SU-DHL-6 (cell line): ENCODE measurements at regions not wholly inside any gene's neighbourhood (a gene's known extent, or its start where the extent isn't known, plus 50 kb on each side); places are given as distances from the start of the nearest gene placed in this dataset.

ENCODE experiments used
- H2AFZ ChIP-seq: fragments of 200-600 bp; sonication (generic); 2 replicates; pipeline ENCODE4 v1.6.1; 2014; ENCODE audit warnings: low read depth, mild to moderate bottlenecking, moderate library complexity, mixed read lengths, antibody characterized with exemption, low read length; ENCODE audit not compliant: severe bottlenecking
- H3F3A ChIP-seq: fragments of 200-600 bp; shearing (Covaris generic); 2 replicates; pipeline ENCODE4 v1.6.0; 2016; ENCODE audit warnings: antibody characterized with exemption, mild to moderate bottlenecking; ENCODE audit not compliant: insufficient read depth
- H3K27ac ChIP-seq: fragments of 200-600 bp; sonication (generic); 2 replicates; pipeline ENCODE4 v1.5.1; 2016; ENCODE audit warnings: low read depth, mild to moderate bottlenecking, low read length, moderate library complexity, mixed read lengths
- H3K27me3 ChIP-seq: fragments of 200-600 bp; sonication (generic), shearing (Covaris generic); 2 replicates; pipeline ENCODE4 v1.6.0; 2014; ENCODE audit warnings: mild to moderate bottlenecking, low read length
- H3K36me3 ChIP-seq: fragments of 200-600 bp; sonication (generic); 2 replicates; pipeline ENCODE4 v1.6.1; 2014; ENCODE audit warnings: mild to moderate bottlenecking, low read length, mixed read lengths
- H3K4me2 ChIP-seq: fragments of 300-600, 200-600 bp; shearing (Covaris generic), sonication (generic); 2 replicates; pipeline ENCODE4 v1.6.0; 2014; ENCODE audit warnings: low read length, low read depth, mild to moderate bottlenecking; ENCODE audit not compliant: poor library complexity, severe bottlenecking
- H3K4me3 ChIP-seq: fragments of 200-600 bp; sonication (generic); 2 replicates; pipeline ENCODE4 v1.5.1; 2014; ENCODE audit warnings: antibody characterized with exemption, low read length, mild to moderate bottlenecking, mixed read lengths; ENCODE audit not compliant: insufficient read depth, poor library complexity, severe bottlenecking
- H3K79me2 ChIP-seq: fragments of 200-600 bp; sonication (generic); 2 replicates; pipeline ENCODE4 v1.6.1; 2014; ENCODE audit warnings: mild to moderate bottlenecking, low read length, moderate library complexity; ENCODE audit not compliant: insufficient read depth
- H3K9ac ChIP-seq: fragments of 200-600 bp; sonication (generic); 2 replicates; pipeline ENCODE4 v1.7.0; 2014; ENCODE audit warnings: mild to moderate bottlenecking, low read length
- H3K9me2 ChIP-seq: fragments of 200-600 bp; sonication (generic); replicated peaks from 2 replicates; pipeline ENCODE4 v1.6.1; 2014; ENCODE audit warnings: low read length; ENCODE audit not compliant: insufficient read depth
- H3K9me3 ChIP-seq: fragments of 200-600 bp; sonication (generic); 2 replicates; pipeline ENCODE4 v1.6.1; 2014; ENCODE audit warnings: low read length, mixed read lengths; ENCODE audit not compliant: insufficient read depth
- H4K20me1 ChIP-seq: fragments of 200-600 bp; sonication (generic); 2 replicates; pipeline ENCODE4 v1.6.1; 2014; ENCODE audit warnings: low read depth, mild to moderate bottlenecking, antibody characterized with exemption, low read length, moderate library complexity, mixed read lengths
- CTCF ChIP-seq: fragments of 200-600 bp; sonication (generic); IDR thresholded peaks from one replicate; pipeline ENCODE4 v1.5.1; 2017; ENCODE audit warnings: antibody characterized with exemption, mild to moderate bottlenecking, low read length, moderate library complexity; ENCODE audit not compliant: insufficient read depth, poor library complexity, severe bottlenecking
- EZH2phosphoT487 ChIP-seq: fragments of 200-600 bp; sonication (generic), shearing (Covaris generic); conservative IDR thresholded peaks from 2 replicates; pipeline ENCODE4 v1.6.1; 2018; ENCODE audit warnings: mild to moderate bottlenecking, antibody characterized with exemption, low read length, moderate library complexity, mixed read lengths

GRCh38 chr5:4873652-4874051, 266.5 kb upstream of the ADAMTS16 start:
- H3K9me2 ChIP-seq, result no peaks in the 10 kb centered on the region
- no peak overlapping the region for H3K27ac ChIP-seq
- H3K79me2 ChIP-seq, result no peaks in the 10 kb centered on the region
- no peaks in the 10 kb centered on the region for H4K20me1 ChIP-seq
- H3K36me3 ChIP-seq, result no peaks in the 10 kb centered on the region
- H2AFZ ChIP-seq, result no peak overlapping the region
- H3K9ac ChIP-seq, result no peak overlapping the region
- H3K9me3 ChIP-seq, result no peaks in the 10 kb centered on the region
- H3F3A ChIP-seq, result no peaks in the 10 kb centered on the region
- no peaks in the 10 kb centered on the region for H3K27me3 ChIP-seq
- no peak overlapping the region for H3K4me3 ChIP-seq
- TF ChIP-seq CTCF (no peak), EZH2phosphoT487 (no peak)
- H3K4me2 ChIP-seq, result no peak overlapping the region

GRCh38 chr5:4874097-4874496, 266.0 kb upstream of the ADAMTS16 start:
- H3K9me3 ChIP-seq, result no peaks in the 10 kb centered on the region
- TF ChIP-seq CTCF (no peak), EZH2phosphoT487 (no peak)

GRCh38 chr5:4875942-4876341, 264.2 kb upstream of the ADAMTS16 start:
- Histone ChIP-seq H3K9me3 (no peaks in the 10 kb centered on the region), H3K27me3 (no peaks in the 10 kb centered on the region), H3K4me3 (no peak overlapping the region), H3K9me2 (no peaks in the 10 kb centered on the region), H3K79me2 (no peaks in the 10 kb centered on the region), H3K36me3 (no peaks in the 10 kb centered on the region), H3K27ac (no peak overlapping the region), H3K4me2 (no peak overlapping the region), H4K20me1 (no peaks in the 10 kb centered on the region), H2AFZ (no peak overlapping the region), H3F3A (no peaks in the 10 kb centered on the region), H3K9ac (no peak overlapping the region)
- no peak for TF ChIP-seq CTCF
- TF ChIP-seq EZH2phosphoT487, result no peak

More at GRCh38 chr5:4874097-4874496, 266.0 kb upstream of the ADAMTS16 start:
- Histone ChIP-seq H3K4me2 (no peak overlapping the region), H3K27ac (no peak overlapping the region), H2AFZ (no peak overlapping the region), H3K36me3 (no peaks in the 10 kb centered on the region), H3K79me2 (no peaks in the 10 kb centered on the region), H3K9me2 (no peaks in the 10 kb centered on the region), H3K9ac (no peak overlapping the region), H3K27me3 (no peaks in the 10 kb centered on the region), H3K4me3 (no peak overlapping the region), H4K20me1 (no peaks in the 10 kb centered on the region), H3F3A (no peaks in the 10 kb centered on the region)

GRCh38 chr5:4876804-4877203, 263.3 kb upstream of the ADAMTS16 start:
- H3K4me3 ChIP-seq, result no peak overlapping the region
- no peak overlapping the region for H3K4me2 ChIP-seq
- no peaks in the 10 kb centered on the region for H4K20me1 ChIP-seq
- H3K36me3 ChIP-seq, result no peaks in the 10 kb centered on the region
- H3K27ac ChIP-seq, result no peak overlapping the region
- H3F3A ChIP-seq, result no peaks in the 10 kb centered on the region
- no peaks in the 10 kb centered on the region for H3K79me2 ChIP-seq
- TF ChIP-seq CTCF (no peak), EZH2phosphoT487 (no peak)
- H3K9ac ChIP-seq, result no peak overlapping the region
- no peaks in the 10 kb centered on the region for H3K27me3 ChIP-seq
- H2AFZ ChIP-seq, result no peak overlapping the region
- no peaks in the 10 kb centered on the region for H3K9me2 ChIP-seq
- no peaks in the 10 kb centered on the region for H3K9me3 ChIP-seq
